Adrenal gland (tissue), 9 donors: ENCODE measurements at regions not wholly inside any gene's neighbourhood (a gene's known extent, or its start where the extent isn't known, plus 50 kb on each side); places are given as distances from the start of the nearest gene placed in this dataset.

ENCODE experiments used
- DNase-seq, 7 donors: peaks; one replicate each; pipeline ENCODE4 v3.0.0-alpha.2; 2019 to 2020
- H3K27ac ChIP-seq, 5 donors: fragments of 200-600 bp; sonication (generic) in 4 of 5; 1 replicate in 3 of 5; 2 replicates in 2 of 5; pipeline versions ENCODE4 v1.5.1 to v1.8.0; 2016 to 2020; ENCODE audit warnings: mild to moderate bottlenecking in 1 of 5
- H3K27me3 ChIP-seq: fragments of 200-600 bp; 2 replicates; pipeline ENCODE4 v1.8.0; 2021
- H3K36me3 ChIP-seq, 2 donors: fragments of 200-600 bp; replicated peaks in 1 of 2; 1 replicate in 1 of 2; 2 replicates in 1 of 2; pipeline versions ENCODE4 v1.5.1 to v1.8.0; 2018 to 2022
- H3K4me1 ChIP-seq, 2 donors: fragments of 200-600 bp; replicated peaks in 1 of 2; 1 replicate in 1 of 2; 2 replicates in 1 of 2; pipeline versions ENCODE4 v1.5.1 to v1.8.0; 2018 to 2021
- H3K4me3 ChIP-seq, 4 donors: fragments of 200-600 bp; sonication (generic) in 3 of 4; one replicate each; pipeline ENCODE4 v1.5.1; 2016 to 2018
- H3K9me3 ChIP-seq, 3 donors: fragments of 200-600 bp; sonication (generic) in 1 of 3; replicated peaks in 1 of 3; 1 replicate in 2 of 3; 2 replicates in 1 of 3; pipeline versions ENCODE4 v1.5.1 to v1.8.0; 2016 to 2021
- CTCF ChIP-seq, 6 experiments: fragments of 450-650 bp in 4 of 6; fragments of 200-600 bp in 2 of 6; sonication (generic) in 1 of 6; IDR thresholded peaks; 1 replicate in 5 of 6; 2 replicates in 1 of 6; pipeline versions ENCODE4 v1.5.1 to v1.8.0; 2016 to 2021; ENCODE audit warnings: antibody characterized with exemption in 6 of 6, mild to moderate bottlenecking in 2 of 6, moderate library complexity in 1 of 6
- POLR2A ChIP-seq, 2 donors: fragments of 450-650 bp; IDR thresholded peaks; one replicate each; pipeline ENCODE4 v1.6.1; 2017; ENCODE audit warnings: antibody characterized with exemption in 2 of 2, mild to moderate bottlenecking in 2 of 2, moderate library complexity in 1 of 2
- WGBS, 4 donors: extraction: QIAGEN DNeasy Blood & Tissue Kit in 2 of 4; methylation state at CpG; one replicate each; pipeline versions ENCODE4 v1.1.5 to v1.1.7; 2013 to 2017; 5-methylcytosine and 5-hydroxymethylcytosine counted together
- intact Hi-C, 2 donors: fragments of 100-400 bp; cut with DNase I; formaldehyde crosslinking; loops; one replicate each; pipeline versions ENCODE4 v1.14.1 to v1.15.0; 2022 to 2023
- donor health status: healthy with polysubstance abuse.
- donor health status: Bipolar disorder and iron deficiency.
- donor health status: DM: yes; HTN: yes; CAD: no.
- donor health status: DM: no; HTN: no; CAD: no.
- donor health status: DM: no; HTN: no; CAD: no.

GRCh38 chr2:107775211-107775610 lies 51.5 kb upstream of the RGPD4 start:
- Histone ChIP-seq H3K27me3 (no peaks in the 10 kb centered on the region), H3K9me3 (no peaks in the 10 kb centered on the region), H3K4me1 (no peaks in the 10 kb centered on the region), H3K4me3 (no peak overlapping the region), H3K27ac (no peak overlapping the region), H3K36me3 (no peaks in the 10 kb centered on the region)
- 74 to 81% (median 79%) methylated on average over 5 of the region's 5 CpGs for WGBS, 4 donors
- TF ChIP-seq POLR2A (IDR thresholded peaks at IDR 0.05) = no peak
- TF ChIP-seq CTCF (IDR thresholded peaks at IDR 0.05) = no peak
- no peak for DNase-seq
- intact Hi-C loops = no loop called here

- Histone ChIP-seq H3K27ac (no peak overlapping the region), H3K4me1 (no peaks in the 10 kb centered on the region), H3K36me3 (no peaks in the 10 kb centered on the region), H3K4me3 (no peak overlapping the region), H3K9me3 (no peaks in the 10 kb centered on the region), H3K27me3 (no peaks in the 10 kb centered on the region)
- TF ChIP-seq CTCF (IDR thresholded peaks at IDR 0.05) = no peak
- TF ChIP-seq POLR2A (IDR thresholded peaks at IDR 0.05) = no peak
- intact Hi-C loops = no loop called here
- WGBS, 4 donors = 42 to 77% (median 60%) methylated on average over 1 of the region's 1 CpG
- DNase-seq = no peak
These were observed 50.9 kb upstream of the RGPD4 start for GRCh38 chr2:107775791-107776190.

- TF ChIP-seq CTCF (IDR thresholded peaks at IDR 0.05) (no peak), POLR2A (IDR thresholded peaks at IDR 0.05) (no peak)
- Histone ChIP-seq H3K36me3 (no peaks in the 10 kb centered on the region), H3K9me3 (no peaks in the 10 kb centered on the region), H3K4me3 (no peak overlapping the region), H3K27me3 (no peaks in the 10 kb centered on the region), H3K27ac (no peak overlapping the region), H3K4me1 (no peaks in the 10 kb centered on the region)
- DNase-seq = no peak
- intact Hi-C loops = no loop called here
- 77 to 94% (median 87%) methylated on average over 2 of the region's 2 CpGs for WGBS, 4 donors
These were observed 50.3 kb upstream of the RGPD4 start for GRCh38 chr2:107776362-107776761.
